ENCODE measurements at regions not wholly inside any gene's neighbourhood (a gene's known extent, or its start where the extent isn't known, plus 50 kb on each side); places are given as distances from the start of the nearest gene placed in this dataset.

DNA sequence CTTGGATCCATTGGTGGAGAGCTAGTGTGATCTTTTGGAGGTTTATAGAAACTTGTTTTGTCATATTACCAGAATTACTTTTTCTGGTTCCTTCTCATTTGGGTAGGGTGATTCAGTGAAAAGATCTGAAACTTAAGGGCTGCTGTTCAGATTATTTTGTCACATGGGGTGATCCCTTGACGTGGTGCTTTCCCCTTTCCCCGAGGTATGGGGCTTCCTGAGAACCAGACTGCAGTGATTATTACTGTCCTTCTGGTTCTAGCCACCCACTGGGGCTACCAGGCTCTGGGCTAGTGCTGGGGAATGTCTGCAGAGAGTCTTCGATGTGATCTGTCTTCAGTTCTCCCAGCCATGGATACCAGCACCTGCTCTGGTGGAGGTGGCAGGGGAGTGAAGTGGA lies 1030.0 kb downstream of the GRM8 start:
- Mint-ChIP-seq H3K27ac (no peak overlapping the region), H3K27me3 (no peaks in the 10 kb centered on the region), H3K4me1 (no peaks in the 10 kb centered on the region), H3K4me3 (no peak overlapping the region), H3K36me3 (ENCODE audit: low read depth) (no peaks in the 10 kb centered on the region)
- ATAC-seq (no peak), DNase-seq (no peak)
- H3K9me3 ChIP-seq (ENCODE audit: control insufficient read depth, low read length, poor library complexity, severe bottlenecking) = no peaks in the 10 kb centered on the region

DNA sequence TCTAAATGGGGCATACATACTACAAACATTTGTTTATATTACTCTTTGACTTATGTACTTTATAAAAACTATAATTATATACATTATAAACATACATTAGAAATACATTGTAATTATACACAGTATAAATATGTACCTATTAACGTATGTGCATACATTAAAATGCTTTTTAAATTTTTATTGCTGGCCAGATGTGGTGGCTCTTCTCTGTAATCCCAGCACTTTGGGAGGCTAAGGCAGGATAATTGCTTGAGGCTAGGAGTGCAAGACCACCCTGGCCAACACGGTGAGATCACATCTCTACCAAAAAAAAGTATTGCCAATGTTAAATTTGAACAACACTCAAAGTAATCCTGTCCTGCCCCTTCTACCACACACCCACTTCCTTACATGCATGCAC lies 1037.0 kb downstream of the GRM8 start:
- H3K36me3 Mint-ChIP-seq (ENCODE audit: low read depth) = no peaks in the 10 kb centered on the region
- H3K27ac Mint-ChIP-seq = no peak overlapping the region
- no peaks in the 10 kb centered on the region for H3K27me3 Mint-ChIP-seq

DNA sequence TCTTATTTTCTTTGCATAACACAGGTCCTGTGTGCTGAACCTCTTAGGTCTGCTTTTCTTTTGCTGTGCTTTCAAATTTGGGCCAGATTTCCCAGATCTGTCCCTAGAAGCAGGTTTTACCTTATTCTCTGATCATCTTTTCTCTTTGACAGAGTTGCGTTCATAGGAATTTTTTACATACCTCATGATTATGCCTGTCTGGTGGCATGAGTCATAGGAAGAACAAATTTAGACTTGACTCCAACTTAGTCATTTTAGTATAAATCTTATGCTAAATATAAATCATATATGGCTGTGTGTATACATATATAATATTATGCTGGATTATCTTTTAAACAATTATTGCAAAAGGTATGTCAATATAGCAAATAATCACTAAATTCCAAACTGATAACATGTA lies 1038.9 kb downstream of the GRM8 start:
- H3K9me3 ChIP-seq (ENCODE audit: control insufficient read depth, low read length, poor library complexity, severe bottlenecking) = no peaks in the 10 kb centered on the region
- ATAC-seq (no peak), DNase-seq (no peak)
- no peaks in the 10 kb centered on the region for H3K27me3 Mint-ChIP-seq
- H3K4me1 Mint-ChIP-seq = no peaks in the 10 kb centered on the region
- H3K4me3 Mint-ChIP-seq = no peak overlapping the region
- H3K36me3 Mint-ChIP-seq (ENCODE audit: low read depth) = no peaks in the 10 kb centered on the region
- H3K27ac Mint-ChIP-seq = no peak overlapping the region

More for the DNA sequence above, 1037.0 kb downstream of the GRM8 start:
- DNase-seq (no peak), ATAC-seq (no peak)
- H3K9me3 ChIP-seq (ENCODE audit: control insufficient read depth, low read length, poor library complexity, severe bottlenecking) = no peaks in the 10 kb centered on the region
- no peak overlapping the region for H3K4me3 Mint-ChIP-seq
- no peaks in the 10 kb centered on the region for H3K4me1 Mint-ChIP-seq

DNA sequence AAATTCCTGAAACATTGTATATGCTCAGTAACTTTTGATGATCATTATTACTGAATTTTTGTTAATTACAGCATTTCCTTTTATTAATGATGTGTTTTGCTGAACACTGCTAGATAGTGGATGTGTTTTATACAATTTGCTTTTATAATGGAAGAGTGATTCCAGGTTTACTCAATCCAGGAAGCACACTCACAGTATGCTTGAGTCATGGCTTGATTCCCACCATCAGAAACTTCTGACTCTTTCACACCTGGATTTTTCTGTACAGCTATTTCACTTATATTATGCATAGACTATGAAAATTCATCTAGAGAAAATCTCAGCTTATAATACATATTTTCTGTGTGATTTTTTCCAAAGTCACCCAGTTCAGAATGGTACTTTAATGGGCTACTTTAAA lies 1040.9 kb downstream of the GRM8 start:
- ATAC-seq = no peak
- DNase-seq = no peak
- H3K4me1 Mint-ChIP-seq = no peaks in the 10 kb centered on the region
- no peak overlapping the region for H3K27ac Mint-ChIP-seq
- no peaks in the 10 kb centered on the region for H3K27me3 Mint-ChIP-seq
- no peak overlapping the region for H3K4me3 Mint-ChIP-seq
- no peaks in the 10 kb centered on the region for H3K36me3 Mint-ChIP-seq (ENCODE audit: low read depth)
- H3K9me3 ChIP-seq (ENCODE audit: control insufficient read depth, low read length, poor library complexity, severe bottlenecking) = no peaks in the 10 kb centered on the region

DNA sequence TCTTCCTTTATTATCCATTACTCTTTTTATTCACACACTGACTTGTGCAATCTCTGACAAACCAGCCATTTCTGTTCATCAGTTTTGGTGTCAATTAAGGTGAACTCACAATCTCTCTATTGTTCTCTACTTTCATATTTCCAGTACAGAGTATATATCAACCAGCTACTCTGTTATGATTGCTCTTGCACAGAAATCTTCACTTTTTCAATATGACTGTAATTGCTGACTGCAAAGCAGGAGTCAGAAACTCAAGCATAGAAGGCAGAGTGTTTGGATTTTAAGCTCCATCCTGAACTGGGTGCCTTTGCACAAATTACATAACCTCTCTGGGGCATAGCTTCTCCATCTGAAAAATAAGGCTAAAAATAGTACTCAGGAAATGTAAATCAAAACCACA lies 1042.0 kb downstream of the GRM8 start:
- H3K9me3 ChIP-seq (ENCODE audit: control insufficient read depth, low read length, poor library complexity, severe bottlenecking) = no peaks in the 10 kb centered on the region
- no peaks in the 10 kb centered on the region for H3K27me3 Mint-ChIP-seq
- H3K36me3 Mint-ChIP-seq (ENCODE audit: low read depth) = no peaks in the 10 kb centered on the region
- H3K4me1 Mint-ChIP-seq = no peaks in the 10 kb centered on the region
- no peak overlapping the region for H3K27ac Mint-ChIP-seq
- no peak overlapping the region for H3K4me3 Mint-ChIP-seq
- no peak for ATAC-seq
- no peak for DNase-seq

DNA sequence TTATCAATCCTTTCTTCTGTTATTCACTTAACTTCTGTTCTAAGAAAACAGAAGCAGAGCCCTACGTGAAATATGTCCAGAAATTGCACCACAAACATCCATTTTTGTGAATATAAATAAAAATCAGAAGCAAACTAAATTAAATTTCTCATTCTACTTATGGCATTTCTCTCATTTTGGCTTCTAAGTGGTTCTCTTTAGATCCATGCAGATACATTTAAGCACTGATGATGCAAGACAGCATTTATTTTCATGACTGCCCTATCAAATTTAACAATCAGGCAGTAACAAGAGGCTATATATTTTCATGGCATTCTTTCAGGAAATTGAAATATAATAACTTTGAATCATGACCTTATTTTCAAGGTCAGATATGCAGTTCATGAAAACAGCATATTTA lies 1049.6 kb downstream of the GRM8 start:
- H3K9me3 ChIP-seq (ENCODE audit: control insufficient read depth, low read length, poor library complexity, severe bottlenecking) = no peaks in the 10 kb centered on the region
- ATAC-seq = no peak
- H3K27me3 Mint-ChIP-seq = no peaks in the 10 kb centered on the region
- H3K27ac Mint-ChIP-seq = no peak overlapping the region
- no peaks in the 10 kb centered on the region for H3K36me3 Mint-ChIP-seq (ENCODE audit: low read depth)
- DNase-seq = no peak
- H3K4me1 Mint-ChIP-seq = no peaks in the 10 kb centered on the region
- H3K4me3 Mint-ChIP-seq = no peak overlapping the region

DNA sequence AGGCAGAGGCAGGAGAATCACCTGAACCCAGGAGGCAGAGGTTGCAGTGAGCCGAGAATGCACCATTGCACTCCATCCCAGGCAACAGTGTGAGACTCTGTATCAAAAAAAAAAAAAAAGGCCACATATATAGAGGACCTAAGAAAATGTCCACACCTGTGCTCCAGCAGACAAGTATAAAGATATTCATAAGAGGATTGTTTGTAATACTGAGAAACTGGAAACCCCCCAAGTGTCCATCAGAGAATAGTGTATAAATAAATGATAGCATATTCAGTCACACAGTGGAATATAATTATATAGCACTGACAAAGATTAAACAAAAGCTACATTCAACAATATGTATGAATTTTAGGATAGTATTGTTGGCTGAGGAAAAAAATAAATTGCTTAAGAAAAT lies 1050.6 kb downstream of the GRM8 start:
- Mint-ChIP-seq H3K36me3 (ENCODE audit: low read depth) (no peaks in the 10 kb centered on the region), H3K4me3 (no peak overlapping the region), H3K27ac (no peak overlapping the region), H3K27me3 (no peaks in the 10 kb centered on the region), H3K4me1 (no peaks in the 10 kb centered on the region)
- DNase-seq (no peak), ATAC-seq (no peak)
- no peaks in the 10 kb centered on the region for H3K9me3 ChIP-seq (ENCODE audit: control insufficient read depth, low read length, poor library complexity, severe bottlenecking)

DNA sequence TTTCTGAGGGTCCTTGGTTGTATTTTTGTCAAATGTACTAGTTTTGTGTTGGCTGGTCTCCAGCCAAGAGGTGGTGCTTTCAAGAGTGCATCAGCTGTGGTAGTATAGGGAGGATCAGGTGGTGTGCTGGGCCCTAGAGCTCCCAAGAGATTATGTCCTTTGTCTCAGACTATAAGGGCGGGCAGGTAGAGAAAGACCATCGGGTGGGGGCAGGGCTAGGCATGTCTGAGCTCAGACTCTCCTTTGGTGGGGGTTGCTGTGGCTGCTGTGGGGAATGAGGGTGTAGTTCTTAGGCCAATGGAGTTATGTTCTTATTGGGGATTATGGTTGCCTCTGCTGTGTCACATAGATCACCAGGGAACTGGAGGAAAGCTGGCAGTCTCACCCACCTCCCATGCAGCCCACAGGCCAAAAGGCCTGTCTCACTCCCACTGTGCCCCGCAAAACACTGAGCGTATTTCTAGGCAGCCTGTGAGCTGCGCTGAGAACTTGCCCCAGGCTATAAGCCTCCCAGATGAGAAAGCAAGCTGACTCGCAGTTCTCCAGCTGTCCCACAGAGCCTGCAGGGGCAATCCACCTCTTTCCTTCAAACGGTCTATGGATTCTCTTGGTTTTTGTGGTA lies 1066.7 kb downstream of the GRM8 start:
- Mint-ChIP-seq H3K36me3 (ENCODE audit: low read depth) (no peaks in the 10 kb centered on the region), H3K4me1 (no peaks in the 10 kb centered on the region), H3K4me3 (no peak overlapping the region), H3K27ac (no peak overlapping the region), H3K27me3 (no peaks in the 10 kb centered on the region)
- ATAC-seq (no peak), DNase-seq (no peak)
- no peaks in the 10 kb centered on the region for H3K9me3 ChIP-seq (ENCODE audit: control insufficient read depth, low read length, poor library complexity, severe bottlenecking)

DNA sequence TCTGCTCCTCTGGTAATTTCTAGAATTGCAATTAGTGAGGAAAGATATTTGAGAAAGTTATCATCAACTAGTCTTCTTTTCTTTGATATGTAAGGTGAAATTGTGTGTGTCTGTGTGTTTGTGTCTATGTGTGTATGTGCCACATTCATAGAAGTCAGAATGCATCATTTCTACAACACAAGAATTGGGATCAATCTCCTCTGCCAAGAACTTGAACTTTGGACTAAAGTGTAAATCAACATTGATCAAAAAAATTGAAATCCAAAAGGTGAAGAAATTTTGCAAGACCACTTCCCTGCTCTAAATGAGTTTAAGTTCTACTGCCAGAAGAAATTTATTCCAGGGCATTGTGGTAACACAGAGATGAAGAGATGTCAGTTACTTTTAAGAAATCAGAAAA lies 1072.8 kb downstream of the GRM8 start:
- Mint-ChIP-seq H3K36me3 (ENCODE audit: low read depth) (no peaks in the 10 kb centered on the region), H3K27ac (no peak overlapping the region), H3K4me3 (no peak overlapping the region), H3K27me3 (no peaks in the 10 kb centered on the region), H3K4me1 (no peaks in the 10 kb centered on the region)
- DNase-seq (no peak), ATAC-seq (no peak)
- H3K9me3 ChIP-seq (ENCODE audit: control insufficient read depth, low read length, poor library complexity, severe bottlenecking) = no peaks in the 10 kb centered on the region

DNA sequence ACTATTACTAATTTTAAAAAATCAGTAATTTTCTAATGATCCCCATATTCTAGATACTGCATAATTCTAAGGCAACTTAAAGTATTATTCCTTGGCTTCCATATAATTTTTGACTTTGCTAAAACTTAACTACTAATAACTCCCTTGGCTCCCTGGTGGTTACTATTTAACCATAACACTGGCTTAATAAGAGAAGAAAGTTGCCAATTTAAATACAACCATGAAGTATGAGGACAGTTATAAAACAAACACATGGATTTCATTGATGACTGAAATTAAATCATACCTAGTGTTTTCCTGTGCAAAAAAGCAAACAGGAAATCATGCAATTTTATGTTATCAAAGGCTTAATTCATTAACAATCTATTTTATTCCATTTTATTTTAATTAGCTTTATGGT lies 1073.9 kb downstream of the GRM8 start:
- Mint-ChIP-seq H3K27ac (no peak overlapping the region), H3K4me1 (no peaks in the 10 kb centered on the region), H3K4me3 (no peak overlapping the region), H3K27me3 (no peaks in the 10 kb centered on the region), H3K36me3 (ENCODE audit: low read depth) (no peaks in the 10 kb centered on the region)
- no peak for ATAC-seq
- DNase-seq = no peak
- no peaks in the 10 kb centered on the region for H3K9me3 ChIP-seq (ENCODE audit: control insufficient read depth, low read length, poor library complexity, severe bottlenecking)

DNA sequence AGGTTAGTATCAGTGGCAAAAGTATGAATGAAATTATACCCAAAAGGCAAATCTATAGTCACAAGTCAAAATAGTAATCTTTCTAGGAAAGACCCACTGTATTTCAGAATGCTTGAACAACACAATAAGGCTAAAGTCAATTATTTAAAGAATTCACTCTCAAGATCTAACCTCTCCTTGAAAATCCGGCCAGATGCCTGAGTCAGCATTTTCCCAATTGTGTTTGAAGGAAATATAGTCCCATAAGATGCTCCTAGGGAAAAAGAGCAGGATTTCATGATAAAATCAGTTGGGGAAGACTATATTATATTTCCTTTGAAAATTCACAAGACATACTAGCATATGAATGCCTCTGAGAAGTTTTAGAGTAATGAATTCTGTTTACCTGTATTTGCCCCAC lies 1075.0 kb downstream of the GRM8 start:
- H3K9me3 ChIP-seq (ENCODE audit: control insufficient read depth, low read length, poor library complexity, severe bottlenecking) = no peaks in the 10 kb centered on the region
- H3K4me1 Mint-ChIP-seq = no peaks in the 10 kb centered on the region
- H3K27me3 Mint-ChIP-seq = no peaks in the 10 kb centered on the region
- ATAC-seq = no peak
- DNase-seq = no peak
- no peak overlapping the region for H3K27ac Mint-ChIP-seq
- no peak overlapping the region for H3K4me3 Mint-ChIP-seq
- H3K36me3 Mint-ChIP-seq (ENCODE audit: low read depth) = no peaks in the 10 kb centered on the region

DNA sequence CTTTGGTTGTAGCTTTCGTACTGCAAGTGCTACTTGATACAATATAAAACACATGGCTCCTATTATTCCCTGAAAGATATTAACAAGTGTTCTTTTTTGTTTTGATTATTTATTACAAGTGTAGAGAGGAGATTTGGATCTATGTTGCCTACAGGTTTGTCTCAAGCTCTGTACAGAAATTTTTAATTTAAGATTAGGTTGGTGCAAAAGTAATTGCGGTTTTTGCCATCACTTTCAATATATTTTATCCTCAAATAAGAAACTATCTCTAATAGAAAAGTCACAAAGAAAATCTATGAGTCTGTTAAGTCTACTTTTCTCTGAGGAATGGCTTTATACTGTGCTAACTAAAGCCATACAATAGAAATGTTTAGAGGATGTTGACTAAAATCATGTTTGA lies 1086.1 kb downstream of the GRM8 start:
- ATAC-seq = no peak
- no peaks in the 10 kb centered on the region for H3K36me3 Mint-ChIP-seq (ENCODE audit: low read depth)
- H3K4me1 Mint-ChIP-seq = no peaks in the 10 kb centered on the region
- H3K27ac Mint-ChIP-seq = no peak overlapping the region
- no peaks in the 10 kb centered on the region for H3K27me3 Mint-ChIP-seq
- H3K9me3 ChIP-seq (ENCODE audit: control insufficient read depth, low read length, poor library complexity, severe bottlenecking) = no peaks in the 10 kb centered on the region
- no peak overlapping the region for H3K4me3 Mint-ChIP-seq
- no peak for DNase-seq

DNA sequence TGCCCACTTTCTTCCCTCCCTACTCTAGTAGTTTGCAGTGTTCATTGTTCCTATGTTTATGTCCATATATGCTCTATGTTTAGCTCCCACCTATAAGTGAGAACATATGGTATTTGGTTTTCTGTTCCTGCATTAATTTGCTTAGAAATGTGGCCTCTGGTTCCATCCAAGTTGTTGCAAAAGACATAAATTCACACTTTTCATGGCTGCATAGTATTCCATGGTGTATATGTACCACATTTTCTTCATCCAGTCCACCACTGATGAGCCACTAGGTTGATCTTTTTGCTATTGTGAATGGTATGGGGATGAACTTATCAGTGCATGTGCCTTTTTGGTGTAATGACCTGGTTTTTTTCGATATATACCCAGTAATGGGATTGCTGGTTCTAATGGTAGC lies 1089.1 kb downstream of the GRM8 start:
- H3K9me3 ChIP-seq (ENCODE audit: control insufficient read depth, low read length, poor library complexity, severe bottlenecking) = no peaks in the 10 kb centered on the region
- no peak for DNase-seq
- H3K4me3 Mint-ChIP-seq = no peak overlapping the region
- no peak for ATAC-seq
- H3K27ac Mint-ChIP-seq = no peak overlapping the region
- H3K27me3 Mint-ChIP-seq = no peaks in the 10 kb centered on the region
- no peaks in the 10 kb centered on the region for H3K36me3 Mint-ChIP-seq (ENCODE audit: low read depth)
- H3K4me1 Mint-ChIP-seq = no peaks in the 10 kb centered on the region

DNA sequence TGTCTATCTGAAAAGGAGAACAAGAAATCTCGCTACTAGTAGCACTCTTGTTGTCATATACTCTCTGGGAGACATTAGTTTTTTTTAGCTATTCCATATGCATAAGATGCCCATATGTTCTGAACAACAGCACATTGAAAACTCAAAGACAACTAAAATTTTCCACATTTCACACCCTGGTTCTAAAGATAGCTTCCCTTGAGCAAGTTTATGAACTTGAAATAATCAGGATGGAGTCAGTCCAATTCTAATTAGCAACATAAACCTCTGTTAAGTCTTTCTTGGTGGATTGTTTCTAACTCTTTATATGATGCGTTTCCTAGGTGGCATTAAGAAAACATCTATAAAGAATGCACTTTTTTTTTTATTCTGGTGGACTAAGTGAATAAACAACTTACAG lies 1095.3 kb downstream of the GRM8 start:
- no peaks in the 10 kb centered on the region for H3K9me3 ChIP-seq (ENCODE audit: control insufficient read depth, low read length, poor library complexity, severe bottlenecking)
- Mint-ChIP-seq H3K27me3 (no peaks in the 10 kb centered on the region), H3K4me3 (no peak overlapping the region), H3K4me1 (no peaks in the 10 kb centered on the region), H3K27ac (no peak overlapping the region), H3K36me3 (ENCODE audit: low read depth) (no peaks in the 10 kb centered on the region)
- no peak for DNase-seq
- ATAC-seq = no peak
